OCI-LY3 (cell line): ENCODE measurements at regions not wholly inside any gene's neighbourhood (a gene's known extent, or its start where the extent isn't known, plus 50 kb on each side); places are given as distances from the start of the nearest gene placed in this dataset.

ENCODE experiments used
- EZH2phosphoT487 ChIP-seq: fragments of 200-600 bp; shearing (Covaris generic); IDR thresholded peaks from 2 replicates; pipeline ENCODE4 v1.6.1; 2018; ENCODE audit warnings: antibody characterized with exemption, mixed run types, low read depth
- TF ChIP-seq, protein P1 (sequence below): fragments of 200-600, 300-600 bp; sonication (generic); IDR thresholded peaks from 2 replicates; pipeline ENCODE4 v1.5.1; 2014; ENCODE audit warnings: antibody characterized with exemption, low read length, low read depth

- TF ChIP-seq, protein P1, sequence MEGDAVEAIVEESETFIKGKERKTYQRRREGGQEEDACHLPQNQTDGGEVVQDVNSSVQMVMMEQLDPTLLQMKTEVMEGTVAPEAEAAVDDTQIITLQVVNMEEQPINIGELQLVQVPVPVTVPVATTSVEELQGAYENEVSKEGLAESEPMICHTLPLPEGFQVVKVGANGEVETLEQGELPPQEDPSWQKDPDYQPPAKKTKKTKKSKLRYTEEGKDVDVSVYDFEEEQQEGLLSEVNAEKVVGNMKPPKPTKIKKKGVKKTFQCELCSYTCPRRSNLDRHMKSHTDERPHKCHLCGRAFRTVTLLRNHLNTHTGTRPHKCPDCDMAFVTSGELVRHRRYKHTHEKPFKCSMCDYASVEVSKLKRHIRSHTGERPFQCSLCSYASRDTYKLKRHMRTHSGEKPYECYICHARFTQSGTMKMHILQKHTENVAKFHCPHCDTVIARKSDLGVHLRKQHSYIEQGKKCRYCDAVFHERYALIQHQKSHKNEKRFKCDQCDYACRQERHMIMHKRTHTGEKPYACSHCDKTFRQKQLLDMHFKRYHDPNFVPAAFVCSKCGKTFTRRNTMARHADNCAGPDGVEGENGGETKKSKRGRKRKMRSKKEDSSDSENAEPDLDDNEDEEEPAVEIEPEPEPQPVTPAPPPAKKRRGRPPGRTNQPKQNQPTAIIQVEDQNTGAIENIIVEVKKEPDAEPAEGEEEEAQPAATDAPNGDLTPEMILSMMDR, result no peak
- no peak for TF ChIP-seq EZH2phosphoT487
These were observed 1133.6 kb upstream of the ZEB2 start for GRCh38 chr2:145653553-145653952.
